ENCODE measurements at regions not wholly inside any gene's neighbourhood (a gene's known extent, or its start where the extent isn't known, plus 50 kb on each side); places are given as distances from the start of the nearest gene placed in this dataset.

DNA sequence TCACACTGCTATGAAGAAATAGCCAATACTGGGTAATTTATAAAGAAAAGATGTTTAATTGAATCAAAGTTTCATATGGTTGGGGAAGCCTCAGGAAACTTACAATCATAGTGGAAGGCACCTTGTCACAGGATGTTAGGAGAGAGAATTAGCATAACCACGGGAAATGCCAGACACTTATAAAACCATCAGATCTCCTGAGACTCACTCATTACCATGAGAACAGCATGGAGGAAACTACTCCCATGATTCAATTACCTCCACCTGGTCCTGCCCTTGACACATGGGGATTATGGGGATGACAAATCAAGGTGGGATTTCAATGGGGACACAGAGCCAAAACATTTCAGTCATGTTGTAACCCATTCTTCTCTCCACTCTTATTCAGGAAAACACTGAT lies 472.9 kb upstream of the FSIP2 start:
- Histone ChIP-seq H3K4me3 (replicated peaks in 1 of 2; ENCODE audit: low read depth in 1 of 2, low read length in 2 of 2) (no peak overlapping the region), H3K4me1 (ENCODE audit: control insufficient read depth in 1 of 2, insufficient read depth in 2 of 2, low read length in 2 of 2) (no peaks in the 10 kb centered on the region), H2AFZ (ENCODE audit: low read depth, low read length, poor library complexity, severe bottlenecking) (no peak overlapping the region), H3K9me2 (ENCODE audit: insufficient read depth) (no peaks in the 10 kb centered on the region), H3K36me3 (ENCODE audit: control insufficient read depth in 1 of 2, insufficient read depth in 2 of 2, low read length in 2 of 2) (no peaks in the 10 kb centered on the region), H3K9ac (ENCODE audit: low read length) (no peak overlapping the region), H3K27me3 (ENCODE audit: insufficient read depth, low read length) (no peaks in the 10 kb centered on the region), H3K4me2 (ENCODE audit: low read length) (no peak overlapping the region), H3K27ac (ENCODE audit: low read depth, low read length) (no peak overlapping the region), H3K9me3 (ENCODE audit: control insufficient read depth in 1 of 2, insufficient read depth in 1 of 2, low read depth in 1 of 2, low read length in 2 of 2) (no peaks in the 10 kb centered on the region), H3K79me2 (ENCODE audit: insufficient read depth, low read length) (no peaks in the 10 kb centered on the region), H4K20me1 (ENCODE audit: insufficient read depth) (no peaks in the 10 kb centered on the region)
- ChIA-PET CTCF (no interaction called here), POLR2A (no interaction called here), RAD21 (ENCODE audit: low non-redundant PET in 1 of 2, low total read pairs in 2 of 2, uncharacterized antibody in 2 of 2, unreplicated experiment in 2 of 2) (no interaction called here)
- BruUV-seq (replicated peaks), result no TSS peak
- DNase-seq (ENCODE audit: low read depth, low spot score) (no peak), ATAC-seq (no peak)
- intact Hi-C loops (cut with micrococcal nuclease), result no loop called here
- TF ChIP-seq, protein P1, sequence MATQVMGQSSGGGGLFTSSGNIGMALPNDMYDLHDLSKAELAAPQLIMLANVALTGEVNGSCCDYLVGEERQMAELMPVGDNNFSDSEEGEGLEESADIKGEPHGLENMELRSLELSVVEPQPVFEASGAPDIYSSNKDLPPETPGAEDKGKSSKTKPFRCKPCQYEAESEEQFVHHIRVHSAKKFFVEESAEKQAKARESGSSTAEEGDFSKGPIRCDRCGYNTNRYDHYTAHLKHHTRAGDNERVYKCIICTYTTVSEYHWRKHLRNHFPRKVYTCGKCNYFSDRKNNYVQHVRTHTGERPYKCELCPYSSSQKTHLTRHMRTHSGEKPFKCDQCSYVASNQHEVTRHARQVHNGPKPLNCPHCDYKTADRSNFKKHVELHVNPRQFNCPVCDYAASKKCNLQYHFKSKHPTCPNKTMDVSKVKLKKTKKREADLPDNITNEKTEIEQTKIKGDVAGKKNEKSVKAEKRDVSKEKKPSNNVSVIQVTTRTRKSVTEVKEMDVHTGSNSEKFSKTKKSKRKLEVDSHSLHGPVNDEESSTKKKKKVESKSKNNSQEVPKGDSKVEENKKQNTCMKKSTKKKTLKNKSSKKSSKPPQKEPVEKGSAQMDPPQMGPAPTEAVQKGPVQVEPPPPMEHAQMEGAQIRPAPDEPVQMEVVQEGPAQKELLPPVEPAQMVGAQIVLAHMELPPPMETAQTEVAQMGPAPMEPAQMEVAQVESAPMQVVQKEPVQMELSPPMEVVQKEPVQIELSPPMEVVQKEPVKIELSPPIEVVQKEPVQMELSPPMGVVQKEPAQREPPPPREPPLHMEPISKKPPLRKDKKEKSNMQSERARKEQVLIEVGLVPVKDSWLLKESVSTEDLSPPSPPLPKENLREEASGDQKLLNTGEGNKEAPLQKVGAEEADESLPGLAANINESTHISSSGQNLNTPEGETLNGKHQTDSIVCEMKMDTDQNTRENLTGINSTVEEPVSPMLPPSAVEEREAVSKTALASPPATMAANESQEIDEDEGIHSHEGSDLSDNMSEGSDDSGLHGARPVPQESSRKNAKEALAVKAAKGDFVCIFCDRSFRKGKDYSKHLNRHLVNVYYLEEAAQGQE (IDR thresholded peaks at IDR 0.05; ENCODE audit: low read depth), result no peak
- TF ChIP-seq JUND (IDR thresholded peaks at IDR 0.05) (no peak), ZFX (IDR thresholded peaks at IDR 0.05) (no peak), CBX3 (IDR thresholded peaks at IDR 0.05; ENCODE audit: low read depth) (no peak), SIN3A (IDR thresholded peaks at IDR 0.05; ENCODE audit: low read depth) (no peak), TCF7L2 (IDR thresholded peaks at IDR 0.05; ENCODE audit: borderline replicate concordance, extremely low read depth, insufficient read depth, insufficient read length) (no peak), ZNF274 (IDR thresholded peaks at IDR 0.05; ENCODE audit: low read depth, low read length) (no peak), SP1 (IDR thresholded peaks at IDR 0.05; ENCODE audit: low read depth) (no peak), SRF (IDR thresholded peaks at IDR 0.05; ENCODE audit: low read depth) (no peak)
- TF ChIP-seq, protein P2, sequence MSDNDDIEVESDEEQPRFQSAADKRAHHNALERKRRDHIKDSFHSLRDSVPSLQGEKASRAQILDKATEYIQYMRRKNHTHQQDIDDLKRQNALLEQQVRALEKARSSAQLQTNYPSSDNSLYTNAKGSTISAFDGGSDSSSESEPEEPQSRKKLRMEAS (IDR thresholded peaks at IDR 0.05), result no peak
- TF ChIP-seq, protein P3, sequence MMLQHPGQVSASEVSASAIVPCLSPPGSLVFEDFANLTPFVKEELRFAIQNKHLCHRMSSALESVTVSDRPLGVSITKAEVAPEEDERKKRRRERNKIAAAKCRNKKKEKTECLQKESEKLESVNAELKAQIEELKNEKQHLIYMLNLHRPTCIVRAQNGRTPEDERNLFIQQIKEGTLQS (IDR thresholded peaks at IDR 0.05), result no peak
- TF ChIP-seq, protein P4, sequence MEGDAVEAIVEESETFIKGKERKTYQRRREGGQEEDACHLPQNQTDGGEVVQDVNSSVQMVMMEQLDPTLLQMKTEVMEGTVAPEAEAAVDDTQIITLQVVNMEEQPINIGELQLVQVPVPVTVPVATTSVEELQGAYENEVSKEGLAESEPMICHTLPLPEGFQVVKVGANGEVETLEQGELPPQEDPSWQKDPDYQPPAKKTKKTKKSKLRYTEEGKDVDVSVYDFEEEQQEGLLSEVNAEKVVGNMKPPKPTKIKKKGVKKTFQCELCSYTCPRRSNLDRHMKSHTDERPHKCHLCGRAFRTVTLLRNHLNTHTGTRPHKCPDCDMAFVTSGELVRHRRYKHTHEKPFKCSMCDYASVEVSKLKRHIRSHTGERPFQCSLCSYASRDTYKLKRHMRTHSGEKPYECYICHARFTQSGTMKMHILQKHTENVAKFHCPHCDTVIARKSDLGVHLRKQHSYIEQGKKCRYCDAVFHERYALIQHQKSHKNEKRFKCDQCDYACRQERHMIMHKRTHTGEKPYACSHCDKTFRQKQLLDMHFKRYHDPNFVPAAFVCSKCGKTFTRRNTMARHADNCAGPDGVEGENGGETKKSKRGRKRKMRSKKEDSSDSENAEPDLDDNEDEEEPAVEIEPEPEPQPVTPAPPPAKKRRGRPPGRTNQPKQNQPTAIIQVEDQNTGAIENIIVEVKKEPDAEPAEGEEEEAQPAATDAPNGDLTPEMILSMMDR (IDR thresholded peaks at IDR 0.05 in 2 of 3, conservative IDR thresholded peaks at IDR 0.05 in 1 of 3; ENCODE audit: borderline replicate concordance in 1 of 3, insufficient read depth in 1 of 3, low read depth in 2 of 3, low read length in 2 of 3), result no peak

Measured in HCT116 (cell line).